Testis (tissue), 2 donors: ENCODE measurements at regions not wholly inside any gene's neighbourhood (a gene's known extent, or its start where the extent isn't known, plus 50 kb on each side); places are given as distances from the start of the nearest gene placed in this dataset.

ENCODE experiments used
- DNase-seq: peaks from one replicate; pipeline ENCODE4 v3.0.0-alpha.2; 2019
- H3K27ac ChIP-seq, 2 donors: fragments of 200-600 bp; sonication (generic); one replicate each; pipeline ENCODE4 v1.5.1; 2019
- H3K27me3 ChIP-seq: fragments of 200-600 bp; sonication (generic); one replicate; pipeline ENCODE4 v1.5.1; 2019
- H3K36me3 ChIP-seq: fragments of 200-600 bp; sonication (generic); one replicate; pipeline ENCODE4 v1.5.1; 2017; ENCODE audit warnings: low read depth; ENCODE audit errors: missing control alignments
- H3K4me1 ChIP-seq: fragments of 200-600 bp; sonication (generic); one replicate; pipeline ENCODE4 v1.5.1; 2019
- H3K4me3 ChIP-seq, 2 donors: fragments of 200-600 bp; sonication (generic); one replicate each; pipeline ENCODE4 v1.5.1; 2017 to 2019
- H3K9me3 ChIP-seq: fragments of 200-600 bp; sonication (generic); one replicate; pipeline ENCODE4 v1.5.1; 2017
- CTCF ChIP-seq, 3 experiments: fragments of 450-650 bp in 2 of 3; fragments of 200-600 bp in 1 of 3; sonication (generic) in 1 of 3; IDR thresholded peaks; one replicate each; pipeline ENCODE4 v1.5.1; 2016 to 2019; ENCODE audit warnings: antibody characterized with exemption in 3 of 3, mild to moderate bottlenecking in 2 of 3, moderate library complexity in 1 of 3
- POLR2A ChIP-seq: fragments of 450-650 bp; IDR thresholded peaks from one replicate; pipeline ENCODE4 v1.6.1; 2017; ENCODE audit warnings: antibody characterized with exemption, mild to moderate bottlenecking, moderate library complexity
- WGBS, 2 donors: methylation state at CpG; one replicate each; pipeline ENCODE4 v1.1.5; 2018; 5-methylcytosine and 5-hydroxymethylcytosine counted together
- intact Hi-C: fragments of 100-400 bp; cut with DNase I; formaldehyde crosslinking; loops from one replicate; pipeline ENCODE4 v1.15.1; 2023; ENCODE audit warnings: low total_unique reads

GRCh38 chr5:118279540-118280294 is 708.6 kb downstream of the DTWD2 start:
- Histone ChIP-seq H3K27ac (no peak overlapping the region), H3K4me1 (no peaks in the 10 kb centered on the region), H3K36me3 (no peaks in the 10 kb centered on the region), H3K4me3 (no peak overlapping the region), H3K27me3 (no peaks in the 10 kb centered on the region), H3K9me3 (no peaks in the 10 kb centered on the region)
- no peak for TF ChIP-seq CTCF (IDR thresholded peaks at IDR 0.05)
- TF ChIP-seq POLR2A: no peak
- intact Hi-C loops: no loop called here
- DNase-seq: no peak
- 85 to 87% methylated on average over 6 of the region's 6 CpGs for WGBS, 2 donors

- no peaks in the 10 kb centered on the region for H3K9me3 ChIP-seq
- intact Hi-C loops: no loop called here
These were observed 717.8 kb downstream of the DTWD2 start for GRCh38 chr5:118270526-118270925.

GRCh38 chr5:118258223-118258622 is 730.1 kb downstream of the DTWD2 start:
- Histone ChIP-seq H3K27ac (no peak overlapping the region), H3K4me3 (no peak overlapping the region), H3K4me1 (peaks cover 5% of the 10 kb centered on the region), H3K27me3 (no peaks in the 10 kb centered on the region), H3K36me3 (no peaks in the 10 kb centered on the region), H3K9me3 (no peaks in the 10 kb centered on the region)
- no peak for DNase-seq
- intact Hi-C loops: no loop called here
- 31 to 50% methylated on average over 1 of the region's 1 CpG for WGBS, 2 donors
- TF ChIP-seq POLR2A (no peak), CTCF (IDR thresholded peaks at IDR 0.05) (no peak)

More at GRCh38 chr5:118270526-118270925, 717.8 kb downstream of the DTWD2 start:
- Histone ChIP-seq H3K27me3 (no peaks in the 10 kb centered on the region), H3K27ac (no peak overlapping the region), H3K4me3 (no peak overlapping the region), H3K4me1 (no peaks in the 10 kb centered on the region), H3K36me3 (no peaks in the 10 kb centered on the region)
- no peak for TF ChIP-seq CTCF (IDR thresholded peaks at IDR 0.05)
- TF ChIP-seq POLR2A: no peak
- DNase-seq: no peak
- 72 to 83% methylated on average over 1 of the region's 1 CpG for WGBS, 2 donors

GRCh38 chr5:118257066-118257465 is 731.3 kb downstream of the DTWD2 start:
- TF ChIP-seq POLR2A (no peak), CTCF (IDR thresholded peaks at IDR 0.05) (no peak)
- Histone ChIP-seq H3K27ac (no peak overlapping the region), H3K36me3 (no peaks in the 10 kb centered on the region), H3K4me1 (peaks cover 5% of the 10 kb centered on the region), H3K27me3 (no peaks in the 10 kb centered on the region), H3K9me3 (no peaks in the 10 kb centered on the region), H3K4me3 (no peak overlapping the region)
- no peak for DNase-seq
- intact Hi-C loops: no loop called here
